HG03280 (cell line): ENCODE measurements at regions not wholly inside any gene's neighbourhood (a gene's known extent, or its start where the extent isn't known, plus 50 kb on each side); places are given as distances from the start of the nearest gene placed in this dataset.
"Not testable (repeated sequence)": the region's sequence is repeated elsewhere in the genome, so short reads cannot be mapped to it uniquely, and the experiment has no call there.

ENCODE experiments used
- ATAC-seq: cut with Tn5 transposase; IDR thresholded peaks from one replicate; pipeline ENCODE4 v1.9.1; 2021; ENCODE audit warnings: mild to moderate bottlenecking, moderate library complexity; ENCODE audit not compliant: unreplicated experiment

- ATAC-seq = no peak
These were observed 155.5 kb downstream of the BUB3 start for GRCh38 chr10:123309731-123310130.

GRCh38 chr10:123316776-123317175, 162.6 kb downstream of the BUB3 start:
- no peak for ATAC-seq

GRCh38 chr10:123318516-123318915, 164.3 kb downstream of the BUB3 start:
- no peak for ATAC-seq

- ATAC-seq = no peak
These were observed 165.9 kb downstream of the BUB3 start for GRCh38 chr10:123320091-123320490.

- no peak for ATAC-seq
These were observed 169.7 kb downstream of the BUB3 start for GRCh38 chr10:123323884-123324283.

- ATAC-seq = no peak
These were observed 171.5 kb downstream of the BUB3 start for GRCh38 chr10:123325663-123326190.

GRCh38 chr10:123326674-123327073, 172.5 kb downstream of the BUB3 start:
- ATAC-seq = no peak

- peak; percentile 71 for ATAC-seq
These were observed 173.2 kb downstream of the BUB3 start for GRCh38 chr10:123327450-123327849.

- ATAC-seq = no peak
These were observed 173.7 kb downstream of the BUB3 start for GRCh38 chr10:123327896-123328295.

- ATAC-seq = no peak
These were observed 177.2 kb downstream of the BUB3 start for GRCh38 chr10:123331438-123331837.

GRCh38 chr10:123346581-123346980, 192.4 kb downstream of the BUB3 start:
- ATAC-seq = no peak

- no peak for ATAC-seq
These were observed 194.7 kb downstream of the BUB3 start for GRCh38 chr10:123348691-123349572.

GRCh38 chr10:123351715-123352114, 197.5 kb downstream of the BUB3 start:
- ATAC-seq = no peak

GRCh38 chr10:123354521-123354920, 200.3 kb downstream of the BUB3 start:
- no peak for ATAC-seq

- no peak for ATAC-seq
These were observed 201.7 kb downstream of the BUB3 start for GRCh38 chr10:123355748-123356481.

- no peak for ATAC-seq
These were observed 202.6 kb downstream of the BUB3 start for GRCh38 chr10:123356799-123357198.

- ATAC-seq = no peak
These were observed 203.3 kb downstream of the BUB3 start for GRCh38 chr10:123357421-123357930.

GRCh38 chr10:123359539-123359938, 205.3 kb downstream of the BUB3 start:
- no peak for ATAC-seq

GRCh38 chr10:123361832-123362231, 207.6 kb downstream of the BUB3 start:
- no peak for ATAC-seq

GRCh38 chr10:123367195-123367594, 213.0 kb downstream of the BUB3 start:
- ATAC-seq = no peak

GRCh38 chr10:123371626-123372025, 217.4 kb downstream of the BUB3 start:
- ATAC-seq = not testable (repeated sequence)

GRCh38 chr10:123373591-123373990, 219.4 kb downstream of the BUB3 start:
- ATAC-seq = no peak
